Left lung (tissue), 4 donors: ENCODE measurements at regions not wholly inside any gene's neighbourhood (a gene's known extent, or its start where the extent isn't known, plus 50 kb on each side); places are given as distances from the start of the nearest gene placed in this dataset.
"Not testable (repeated sequence)": the region's sequence is repeated elsewhere in the genome, so short reads cannot be mapped to it uniquely, and the experiment has no call there.

ENCODE experiments used
- ATAC-seq: fragments of 200-7000 bp; cut with Tn5 transposase; one replicate; pipeline ENCODE4 v1.9.1; 2020; ENCODE audit warnings: moderate library complexity
- DNase-seq, 4 donors: peaks; one replicate each; pipeline ENCODE4 v3.0.0-alpha.2; 2013 to 2020
- H3K27ac ChIP-seq, 2 donors: fragments of 200-600 bp; sonication (generic) in 1 of 2; one replicate each; pipeline versions ENCODE4 v1.5.0 to v1.8.0; 2020 to 2021
- H3K27me3 ChIP-seq, 2 donors: fragments of 200-600 bp; sonication (generic) in 1 of 2; one replicate each; pipeline versions ENCODE4 v1.5.0 to v1.8.0; 2020 to 2021
- H3K36me3 ChIP-seq, 2 donors: fragments of 200-600 bp; sonication (generic) in 1 of 2; one replicate each; pipeline versions ENCODE4 v1.5.0 to v1.8.0; 2020 to 2021
- H3K4me1 ChIP-seq, 2 donors: fragments of 200-600 bp; one replicate each; pipeline ENCODE4 v1.8.0; 2021
- H3K4me3 ChIP-seq, 2 donors: fragments of 200-600 bp; sonication (generic) in 1 of 2; one replicate each; pipeline versions ENCODE4 v1.5.0 to v1.8.0; 2020 to 2021; ENCODE audit warnings: mild to moderate bottlenecking in 1 of 2
- H3K9me3 ChIP-seq, 2 donors: fragments of 200-600 bp; sonication (generic) in 1 of 2; one replicate each; pipeline versions ENCODE4 v1.5.0 to v1.8.0; 2020 to 2021
- CTCF ChIP-seq, 2 donors: fragments of 200-600 bp; sonication (generic) in 1 of 2; IDR thresholded peaks; one replicate each; pipeline versions ENCODE4 v1.5.0 to v1.8.0; 2021; ENCODE audit warnings: antibody characterized with exemption in 2 of 2
- intact Hi-C, 2 donors: fragments of 100-400 bp; cut with DNase I; formaldehyde crosslinking; loops; one replicate each; pipeline versions ENCODE4 v1.11.2 to v1.14.2; 2022
- donor health status: DM: no; HTN: yes; CAD: no.
- donor health status: DM: no; HTN: no; CAD: no.

- no peak for TF ChIP-seq CTCF (IDR thresholded peaks at IDR 0.05)
- H3K27me3 ChIP-seq, result no peaks in the 10 kb centered on the region
- no peak for ATAC-seq
- H3K4me3 ChIP-seq, result no peak overlapping the region
- intact Hi-C loops, result no loop called here
- H3K36me3 ChIP-seq, result no peaks in the 10 kb centered on the region
- no peak overlapping the region for H3K27ac ChIP-seq
- peaks cover 0 to 8% of the 10 kb centered on the region in 2 donors for H3K9me3 ChIP-seq
- no peak for DNase-seq
- no peaks in the 10 kb centered on the region for H3K4me1 ChIP-seq
These were observed 68.0 kb downstream of the CBLN4 start for GRCh38 chr20:55937283-55937682.

GRCh38 chr20:55936209-55936595 is 69.1 kb downstream of the CBLN4 start:
- no peak for TF ChIP-seq CTCF (IDR thresholded peaks at IDR 0.05)
- intact Hi-C loops, result no loop called here
- no peaks in the 10 kb centered on the region for H3K36me3 ChIP-seq
- no peaks in the 10 kb centered on the region for H3K27me3 ChIP-seq
- no peaks in the 10 kb centered on the region for H3K4me1 ChIP-seq
- peak in 2 of 4 donors; percentile 33 to 48 for DNase-seq
- H3K27ac ChIP-seq, result no peak overlapping the region
- no peak for ATAC-seq
- peaks cover 0 to 6% of the 10 kb centered on the region in 2 donors for H3K9me3 ChIP-seq
- H3K4me3 ChIP-seq, result no peak overlapping the region

- Histone ChIP-seq H3K27ac (no peak overlapping the region), H3K36me3 (no peaks in the 10 kb centered on the region), H3K4me3 (no peak overlapping the region), H3K9me3 (peaks cover 0 to 4% of the 10 kb centered on the region in 2 donors), H3K4me1 (no peaks in the 10 kb centered on the region), H3K27me3 (no peaks in the 10 kb centered on the region)
- no peak for TF ChIP-seq CTCF (IDR thresholded peaks at IDR 0.05)
- ATAC-seq (peak; percentile 53), DNase-seq (peak in 1 of 4 donors; percentile 17)
- intact Hi-C loops, result no loop called here
These were observed 69.7 kb downstream of the CBLN4 start for GRCh38 chr20:55935448-55936208.

GRCh38 chr20:55934146-55934545 is 71.2 kb downstream of the CBLN4 start:
- Histone ChIP-seq H3K4me1 (no peaks in the 10 kb centered on the region), H3K27ac (no peak overlapping the region), H3K9me3 (no peaks in the 10 kb centered on the region), H3K4me3 (no peak overlapping the region), H3K27me3 (no peaks in the 10 kb centered on the region), H3K36me3 (no peaks in the 10 kb centered on the region)
- TF ChIP-seq CTCF (IDR thresholded peaks at IDR 0.05), result no peak
- intact Hi-C loops, result no loop called here
- DNase-seq (no peak), ATAC-seq (no peak)

GRCh38 chr20:55930876-55931275 is 74.4 kb downstream of the CBLN4 start:
- H3K4me1 ChIP-seq, H3K4me3 ChIP-seq, H3K36me3 ChIP-seq, DNase-seq, H3K27me3 ChIP-seq, ATAC-seq, intact Hi-C loops, H3K9me3 ChIP-seq, H3K27ac ChIP-seq: not testable (repeated sequence)

- no peak for TF ChIP-seq CTCF (IDR thresholded peaks at IDR 0.05)
- no peak for ATAC-seq
- intact Hi-C loops, result no loop called here
- no peak overlapping the region for H3K4me3 ChIP-seq
- no peaks in the 10 kb centered on the region for H3K4me1 ChIP-seq
- H3K36me3 ChIP-seq, result no peaks in the 10 kb centered on the region
- H3K9me3 ChIP-seq, result no peaks in the 10 kb centered on the region
- no peak for DNase-seq
- no peaks in the 10 kb centered on the region for H3K27me3 ChIP-seq
- no peak overlapping the region for H3K27ac ChIP-seq
These were observed 77.1 kb downstream of the CBLN4 start for GRCh38 chr20:55928266-55928665.
